HTERT RPE-1 (cell line): ENCODE measurements at regions not wholly inside any gene's neighbourhood (a gene's known extent, or its start where the extent isn't known, plus 50 kb on each side); places are given as distances from the start of the nearest gene placed in this dataset.
"Not testable (repeated sequence)": the region's sequence is repeated elsewhere in the genome, so short reads cannot be mapped to it uniquely, and the experiment has no call there.

Experiments
- in situ Hi-C: fragments of 300-500 bp; cut with MboI; formaldehyde crosslinking; loops from 4 replicates; pipeline ENCODE4 v1.14.3; 2020; ENCODE audit warnings: low sequenced_read_pairs

DNA sequence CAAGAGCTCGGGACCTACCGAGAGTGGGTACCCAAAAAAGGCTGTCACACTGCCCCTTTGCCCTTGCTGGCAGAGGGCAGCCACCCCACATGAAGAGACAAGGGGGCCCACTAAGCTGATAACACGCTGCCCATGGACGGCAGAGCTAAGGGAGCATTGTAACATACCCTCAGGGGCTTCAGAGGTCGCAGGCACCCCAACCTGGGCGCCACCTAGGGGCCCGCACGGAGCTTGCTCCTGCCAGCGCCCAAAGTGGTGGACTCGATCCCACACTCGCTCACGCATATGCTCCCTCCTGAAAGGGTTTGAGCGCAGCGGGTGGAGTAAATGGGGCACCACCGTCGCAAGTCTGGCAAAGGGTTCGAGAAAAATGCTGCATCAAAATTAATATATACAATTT is 975.4 kb downstream of the ZPLD1 start:
- in situ Hi-C loops = no loop called here

- in situ Hi-C loops = no loop called here
Measured at GRCh38 chr3:103421460-103421859, 986.6 kb downstream of the ZPLD1 start.

GRCh38 chr3:103437883-103438282 is 1003.1 kb downstream of the ZPLD1 start:
- in situ Hi-C loops = no loop called here

DNA sequence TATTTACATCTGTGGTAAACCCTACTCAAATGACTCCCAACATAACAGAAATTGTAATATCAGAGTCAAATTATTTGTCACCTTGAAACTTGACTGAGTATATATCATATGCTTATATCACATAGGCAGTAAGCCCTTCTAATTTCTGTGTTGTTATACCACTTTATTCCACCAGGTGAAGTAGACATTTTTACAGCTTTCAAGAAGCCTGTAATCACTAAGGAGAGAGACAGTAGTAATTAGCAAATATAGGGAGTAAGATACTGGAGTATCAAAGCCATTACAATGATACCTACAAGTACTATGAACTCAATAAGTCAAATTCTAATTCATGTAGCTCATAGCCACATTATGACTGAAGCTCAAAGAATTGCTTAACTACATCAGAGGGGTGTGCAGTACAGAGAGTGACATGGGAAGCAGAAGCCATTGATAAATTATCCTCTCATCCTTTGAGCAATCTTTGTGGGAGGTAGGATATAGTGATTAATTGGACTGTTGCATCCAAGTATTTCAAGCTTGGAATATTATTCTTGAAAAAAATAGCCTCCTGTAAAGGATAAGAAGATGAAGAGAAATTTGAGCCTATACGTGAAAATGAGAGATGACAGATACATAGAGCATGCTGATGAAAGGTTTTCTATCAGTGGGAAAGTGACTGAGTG is 1005.9 kb downstream of the ZPLD1 start:
- in situ Hi-C loops = no loop called here

DNA sequence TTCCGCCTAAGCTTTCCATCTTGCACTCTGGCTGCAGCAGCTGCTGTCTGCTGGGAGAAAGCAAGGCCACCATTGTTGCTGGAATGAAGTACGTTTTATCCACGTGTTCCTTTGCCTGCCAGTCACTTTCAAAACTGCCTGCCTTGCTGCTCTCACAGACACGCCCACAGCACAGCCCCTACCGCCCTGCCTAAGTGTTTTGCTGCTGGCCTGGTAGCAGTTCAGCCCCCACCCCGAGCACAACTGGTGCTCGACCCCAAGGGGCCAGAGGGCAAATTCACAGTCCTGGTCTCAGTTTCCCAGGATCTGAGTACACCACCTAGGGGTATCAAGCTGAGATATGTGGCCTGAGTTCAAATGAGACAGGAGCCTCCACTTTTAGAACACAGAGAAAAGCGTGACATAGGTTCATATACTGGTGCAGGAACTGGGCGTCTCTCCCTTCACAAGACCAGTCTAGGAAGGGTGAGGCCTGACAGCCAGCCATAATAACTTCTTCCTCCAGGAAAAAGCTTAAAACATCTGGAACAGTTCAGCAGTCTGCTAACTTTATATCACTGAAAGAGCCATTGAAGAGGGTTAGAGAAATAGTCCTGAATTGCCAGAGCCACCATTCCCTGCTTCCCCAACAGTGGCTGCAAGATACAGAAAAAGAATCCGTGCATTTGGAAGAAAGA is 1012.3 kb downstream of the ZPLD1 start:
- in situ Hi-C loops = no loop called here

GRCh38 chr3:103453152-103453551 is 1018.3 kb downstream of the ZPLD1 start:
- in situ Hi-C loops = no loop called here

GRCh38 chr3:103459815-103460214 is 1025.0 kb downstream of the ZPLD1 start:
- in situ Hi-C loops = no loop called here

GRCh38 chr3:103470498-103470897 is 1035.7 kb downstream of the ZPLD1 start:
- in situ Hi-C loops = no loop called here

- in situ Hi-C loops = no loop called here
Measured at GRCh38 chr3:103494011-103494410, 1059.2 kb downstream of the ZPLD1 start.

- in situ Hi-C loops = no loop called here
Measured at GRCh38 chr3:103494512-103494911, 1059.7 kb downstream of the ZPLD1 start.

DNA sequence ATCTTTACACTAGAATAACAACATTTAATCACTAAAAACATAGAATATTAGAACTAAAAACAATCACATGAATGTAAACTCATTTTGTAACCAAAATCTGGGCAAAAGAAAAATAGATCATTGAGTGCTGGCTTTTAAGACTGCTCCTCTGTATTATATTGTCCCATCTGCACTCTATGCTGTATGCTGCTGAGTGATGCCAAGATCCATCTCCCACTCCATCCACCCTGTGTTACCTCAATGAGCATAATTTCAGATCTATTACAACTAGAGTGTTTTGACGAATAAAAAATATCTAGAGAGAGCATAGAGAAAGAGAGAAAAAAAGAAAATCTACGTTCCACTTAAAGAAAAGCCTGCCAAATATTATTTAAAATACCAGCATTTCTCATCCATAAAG is 1060.4 kb downstream of the ZPLD1 start:
- in situ Hi-C loops = no loop called here

- in situ Hi-C loops = no loop called here
Measured at GRCh38 chr3:103499132-103499900, 1064.5 kb downstream of the ZPLD1 start.

DNA sequence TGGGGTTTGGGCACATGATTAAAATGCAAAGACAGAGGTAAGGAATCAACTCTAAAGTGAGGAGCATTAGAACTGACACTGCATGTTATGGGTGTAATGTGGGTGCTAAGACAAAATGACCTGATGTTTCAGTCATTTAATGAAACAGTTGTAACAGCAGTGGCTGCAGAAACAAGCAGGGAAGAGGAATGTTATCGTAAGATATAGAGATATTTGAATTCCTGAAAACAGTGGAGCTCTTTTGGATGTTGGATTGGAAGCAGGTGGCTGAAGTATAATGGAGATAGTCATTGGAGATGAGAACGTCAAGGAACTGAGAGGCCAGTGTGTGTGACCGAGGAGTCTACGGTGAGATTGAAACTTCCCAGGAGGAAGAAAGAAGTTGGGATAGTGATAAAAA is 1065.2 kb downstream of the ZPLD1 start:
- in situ Hi-C loops = no loop called here

GRCh38 chr3:103510760-103511159 is 1075.9 kb downstream of the ZPLD1 start:
- in situ Hi-C loops = no loop called here

DNA sequence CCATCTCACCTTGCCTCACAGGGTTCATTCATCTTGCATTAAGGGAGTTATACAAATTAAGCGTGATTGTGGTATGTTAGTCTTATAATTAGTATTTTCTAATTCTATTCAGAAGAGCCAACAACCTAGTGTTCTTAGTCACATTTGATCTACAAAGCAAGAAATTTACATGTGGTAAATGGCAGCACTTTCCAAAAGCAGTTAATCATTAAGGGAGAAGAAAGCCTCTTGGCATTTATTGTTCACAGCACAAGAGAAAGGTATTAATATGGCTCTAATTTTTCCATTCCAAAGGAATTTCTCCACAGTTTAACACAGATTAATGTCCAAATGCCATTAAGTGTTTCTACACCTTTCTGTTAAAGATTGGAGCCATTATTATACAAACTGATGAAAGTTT is 1077.1 kb downstream of the ZPLD1 start:
- in situ Hi-C loops = no loop called here

- in situ Hi-C loops = no loop called here
Measured at GRCh38 chr3:103512595-103512994, 1077.8 kb downstream of the ZPLD1 start.

DNA sequence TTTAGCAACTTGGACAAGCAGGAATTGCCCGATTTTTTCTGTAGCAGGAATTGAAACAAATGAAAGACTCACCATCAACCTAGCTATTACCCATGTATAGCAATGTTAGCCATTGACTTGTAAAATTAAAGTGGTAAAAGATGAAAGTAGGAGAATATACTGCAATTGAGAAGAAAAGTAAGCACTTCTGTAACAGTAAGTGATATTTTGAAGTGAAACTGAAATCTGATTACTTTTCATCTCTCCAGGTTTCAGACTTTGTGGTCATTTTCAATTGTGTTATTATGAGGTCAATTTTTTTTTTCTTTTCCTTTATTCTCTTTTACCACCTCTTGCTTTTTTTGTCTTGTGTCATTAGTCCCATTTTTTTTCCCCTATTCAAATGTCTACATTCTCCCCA is 1078.2 kb downstream of the ZPLD1 start:
- in situ Hi-C loops = no loop called here

DNA sequence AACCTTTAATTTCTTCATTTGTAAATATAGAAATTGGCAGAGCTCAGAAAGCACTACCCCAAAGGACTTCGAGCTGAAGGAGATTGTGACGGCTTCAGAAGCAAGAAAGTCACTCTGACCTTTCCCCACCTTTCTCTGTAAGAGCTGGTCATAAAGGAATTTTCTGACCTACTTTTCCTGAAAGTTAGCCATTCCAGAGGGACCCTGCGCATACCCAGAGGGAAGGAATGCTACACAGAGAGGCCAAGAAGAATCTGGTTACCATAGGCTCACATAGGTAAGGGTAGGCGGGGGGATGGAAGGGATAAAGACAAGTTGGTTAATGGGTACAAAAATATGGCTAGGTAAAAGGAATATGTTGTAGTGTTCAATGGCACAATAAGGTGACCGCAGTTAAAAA is 1080.3 kb downstream of the ZPLD1 start:
- in situ Hi-C loops = no loop called here

- in situ Hi-C loops = no loop called here
Measured at GRCh38 chr3:103516950-103517349, 1082.1 kb downstream of the ZPLD1 start.

DNA sequence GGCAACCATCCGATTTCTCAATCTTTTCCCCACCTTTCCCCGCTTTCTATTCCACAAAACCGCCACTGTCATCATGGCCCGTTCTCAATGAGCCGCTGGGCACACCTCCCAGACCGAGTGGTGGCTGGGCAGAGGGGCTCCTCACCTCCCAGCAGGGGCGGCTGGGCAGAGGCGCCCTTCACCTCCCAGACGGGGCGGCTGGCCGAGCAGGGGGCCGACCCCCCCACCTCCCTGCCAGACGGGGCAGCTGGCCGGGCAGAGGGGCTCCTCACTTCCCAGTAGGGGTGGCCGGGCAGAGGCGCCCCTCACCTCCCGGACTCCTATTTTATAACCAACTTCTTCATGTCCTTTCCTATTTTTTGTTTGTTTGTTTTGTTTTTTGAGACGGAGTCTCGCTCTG is 1096.5 kb downstream of the ZPLD1 start:
- in situ Hi-C loops = not testable (repeated sequence)

DNA sequence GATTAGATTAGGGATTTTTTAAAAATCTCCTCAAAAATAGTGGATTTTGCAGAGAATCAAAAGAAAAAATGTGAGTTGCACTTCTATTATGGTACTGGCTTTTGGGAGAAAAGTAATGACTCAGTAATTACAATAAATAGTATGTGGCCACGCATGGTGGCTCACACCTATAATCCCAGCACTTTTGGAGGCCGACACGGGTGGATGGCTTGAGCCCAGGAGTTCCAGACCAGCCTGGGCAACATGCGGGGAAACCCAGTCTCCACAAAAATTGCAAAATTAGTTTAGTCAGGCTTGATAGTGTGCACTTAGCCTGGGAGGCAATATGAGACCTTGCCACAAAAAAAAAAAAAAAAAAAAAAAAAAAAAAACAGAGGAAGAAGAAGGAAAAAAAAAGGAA is 1098.2 kb downstream of the ZPLD1 start:
- in situ Hi-C loops = no loop called here

DNA sequence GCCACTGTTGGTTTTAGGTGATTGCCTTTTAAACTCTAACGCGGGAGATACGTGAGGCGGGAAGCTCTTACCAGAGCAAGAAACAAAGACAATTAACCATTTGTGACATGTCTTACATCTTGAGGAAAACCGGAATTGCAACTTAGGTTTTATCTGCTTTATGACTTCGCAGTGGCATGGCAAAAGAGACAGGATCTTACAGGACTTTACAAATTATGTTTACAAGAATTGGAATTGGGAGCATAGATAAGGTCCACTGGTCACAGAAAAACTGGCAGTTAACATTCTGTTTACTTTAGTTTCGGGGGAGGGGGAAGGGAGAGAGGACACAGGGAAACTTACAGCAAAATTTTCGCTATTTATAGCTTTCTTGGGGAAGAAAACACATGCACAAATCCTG is 1119.6 kb downstream of the ZPLD1 start:
- in situ Hi-C loops = no loop called here
